ENCODE measurements at regions not wholly inside any gene's neighbourhood (a gene's known extent, or its start where the extent isn't known, plus 50 kb on each side); places are given as distances from the start of the nearest gene placed in this dataset.

DNA sequence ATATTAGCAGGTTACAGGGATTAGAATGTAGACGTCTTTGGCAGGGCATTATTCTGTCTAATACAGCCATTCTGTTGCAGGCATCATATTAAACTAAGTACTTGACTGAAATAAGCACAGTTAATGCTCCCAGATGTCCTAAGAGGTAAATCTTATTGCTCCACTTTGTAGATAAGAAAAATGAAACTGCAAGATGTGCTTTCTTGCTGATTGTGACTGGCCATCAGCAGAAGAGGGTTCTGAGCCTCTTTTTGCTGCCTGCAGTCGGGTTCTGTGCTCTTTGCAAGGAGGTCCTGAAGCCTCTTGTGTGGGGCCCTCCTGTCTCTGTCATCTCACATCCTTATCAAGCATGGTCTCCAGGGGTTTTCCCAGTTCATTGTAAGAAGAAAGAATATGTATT, 167.1 kb downstream of the KCNJ2 start:
- TF ChIP-seq POLR2AphosphoS5 (IDR thresholded peaks at IDR 0.05; ENCODE audit: insufficient read depth in 1 of 2, low read depth in 1 of 2) (no peak), CTCF (IDR thresholded peaks at IDR 0.05) (no peak)

All from vagina (tissue), 2 donors.